Loucy (cell line): ENCODE measurements at regions not wholly inside any gene's neighbourhood (a gene's known extent, or its start where the extent isn't known, plus 50 kb on each side); places are given as distances from the start of the nearest gene placed in this dataset.

Experiments used
- H2AFZ ChIP-seq: fragments of 200-600 bp; sonication (generic); 2 replicates; pipeline ENCODE4 v1.6.0; 2016; ENCODE audit warnings: antibody characterized with exemption, mild to moderate bottlenecking, low read length, moderate library complexity
- H3F3A ChIP-seq: fragments of 200-600 bp; 2 replicates; pipeline ENCODE4 v1.6.0; 2016; ENCODE audit warnings: antibody characterized with exemption, low read depth, mild to moderate bottlenecking
- H3K27me3 ChIP-seq: fragments of 200-600 bp; sonication (generic); 2 replicates; pipeline ENCODE4 v1.6.1; 2014; ENCODE audit warnings: low read length, mild to moderate bottlenecking; ENCODE audit not compliant: insufficient read depth, poor library complexity, severe bottlenecking
- H3K36me3 ChIP-seq: fragments of 200-600 bp; sonication (generic); 2 replicates; pipeline ENCODE4 v1.6.1; 2016; ENCODE audit warnings: low read length; ENCODE audit not compliant: insufficient read depth
- H3K4me1 ChIP-seq: fragments of 200-600 bp; sonication (generic); 2 replicates; pipeline ENCODE4 v1.5.1; 2014; ENCODE audit warnings: low read length, mild to moderate bottlenecking; ENCODE audit not compliant: insufficient read depth, poor library complexity, severe bottlenecking
- H3K4me2 ChIP-seq: fragments of 200-600 bp; sonication (generic); 2 replicates; pipeline ENCODE4 v1.6.0; 2014; ENCODE audit warnings: antibody characterized with exemption, low read length, low read depth, mild to moderate bottlenecking; ENCODE audit not compliant: poor library complexity, severe bottlenecking
- H3K4me3 ChIP-seq: fragments of 200-600 bp; sonication (generic); 2 replicates; pipeline ENCODE4 v1.5.1; 2014; ENCODE audit warnings: low read length, mild to moderate bottlenecking, mixed read lengths; ENCODE audit not compliant: poor library complexity, severe bottlenecking
- H3K79me2 ChIP-seq: fragments of 200-600 bp; sonication (generic); 2 replicates; pipeline ENCODE4 v1.6.1; 2014; ENCODE audit warnings: low read length; ENCODE audit not compliant: insufficient read depth
- H3K9ac ChIP-seq: fragments of 200-600 bp; sonication (generic); 2 replicates; pipeline ENCODE4 v1.6.0; 2014; ENCODE audit warnings: mild to moderate bottlenecking, low read depth, low read length, moderate library complexity; ENCODE audit not compliant: poor library complexity, severe bottlenecking
- H3K9me2 ChIP-seq: fragments of 200-600 bp; sonication (generic); replicated peaks from 2 replicates; pipeline ENCODE4 v1.6.1; 2016; ENCODE audit warnings: low read depth, low read length, mixed read lengths
- H3K9me3 ChIP-seq: fragments of 200-600 bp; sonication (generic); 2 replicates; pipeline ENCODE4 v1.6.1; 2014; ENCODE audit warnings: mild to moderate bottlenecking, antibody characterized with exemption, low read length, low read depth; ENCODE audit not compliant: insufficient read depth
- H4K20me1 ChIP-seq: fragments of 200-600 bp; sonication (generic); 2 replicates; pipeline ENCODE4 v1.6.0; 2014; ENCODE audit warnings: antibody characterized with exemption, low read length, mild to moderate bottlenecking; ENCODE audit not compliant: insufficient read depth, poor library complexity, severe bottlenecking
- CTCF ChIP-seq: fragments of 200-600 bp; sonication (generic); conservative IDR thresholded peaks from 2 replicates; pipeline ENCODE4 v1.5.1; 2014; ENCODE audit warnings: mild to moderate bottlenecking, antibody characterized with exemption, low read length
- EZH2phosphoT487 ChIP-seq: fragments of 200-600 bp; IDR thresholded peaks from 2 replicates; pipeline ENCODE4 v1.6.1; 2018; ENCODE audit warnings: antibody characterized with exemption, mild to moderate bottlenecking, moderate library complexity, borderline replicate concordance

GRCh38 chr5:121688781-121689180 is 162.9 kb upstream of the FTMT start:
- H3K4me1 ChIP-seq: no peaks in the 10 kb centered on the region
- no peaks in the 10 kb centered on the region for H3F3A ChIP-seq
- no peak overlapping the region for H3K4me3 ChIP-seq
- H3K9me2 ChIP-seq: no peaks in the 10 kb centered on the region
- H3K36me3 ChIP-seq: no peaks in the 10 kb centered on the region
- H2AFZ ChIP-seq: no peak overlapping the region
- H3K79me2 ChIP-seq: no peaks in the 10 kb centered on the region
- no peaks in the 10 kb centered on the region for H4K20me1 ChIP-seq
- no peaks in the 10 kb centered on the region for H3K27me3 ChIP-seq
- no peak overlapping the region for H3K9ac ChIP-seq
- H3K9me3 ChIP-seq: no peaks in the 10 kb centered on the region
- H3K4me2 ChIP-seq: no peak overlapping the region
- TF ChIP-seq EZH2phosphoT487 (no peak), CTCF (no peak)

GRCh38 chr5:121691478-121691877 is 160.2 kb upstream of the FTMT start:
- no peaks in the 10 kb centered on the region for H4K20me1 ChIP-seq
- no peaks in the 10 kb centered on the region for H3K9me2 ChIP-seq
- H2AFZ ChIP-seq: no peak overlapping the region
- no peaks in the 10 kb centered on the region for H3K9me3 ChIP-seq
- no peaks in the 10 kb centered on the region for H3K36me3 ChIP-seq
- H3K79me2 ChIP-seq: no peaks in the 10 kb centered on the region
- no peaks in the 10 kb centered on the region for H3F3A ChIP-seq
- no peak overlapping the region for H3K9ac ChIP-seq
- no peak overlapping the region for H3K4me3 ChIP-seq
- no peak overlapping the region for H3K4me2 ChIP-seq
- TF ChIP-seq CTCF (no peak), EZH2phosphoT487 (no peak)
- H3K4me1 ChIP-seq: no peaks in the 10 kb centered on the region
- no peaks in the 10 kb centered on the region for H3K27me3 ChIP-seq

DNA sequence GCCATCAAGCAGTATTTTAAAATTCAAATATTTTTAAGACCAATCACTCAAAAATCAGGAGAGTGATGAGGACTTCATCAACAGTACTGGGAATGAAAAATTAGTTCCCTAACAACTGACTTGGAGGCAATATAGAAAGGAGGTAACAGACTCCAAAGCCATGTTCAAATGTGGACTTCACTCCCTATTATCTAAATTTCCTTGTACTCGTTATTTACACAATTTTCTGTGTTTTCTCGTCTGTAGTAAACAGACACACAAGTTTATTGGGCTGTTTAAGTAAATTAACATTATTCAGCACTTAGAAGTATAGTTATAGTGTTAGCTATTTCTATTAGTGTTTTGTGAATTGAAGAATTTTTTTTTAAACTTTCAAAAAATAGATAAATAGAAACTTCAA is 159.5 kb upstream of the FTMT start:
- H2AFZ ChIP-seq: no peak overlapping the region
- no peaks in the 10 kb centered on the region for H4K20me1 ChIP-seq

More for the DNA sequence above, 159.5 kb upstream of the FTMT start:
- no peak overlapping the region for H3K4me2 ChIP-seq
- no peak overlapping the region for H3K9ac ChIP-seq
- H3K4me3 ChIP-seq: no peak overlapping the region
- H3K9me2 ChIP-seq: no peaks in the 10 kb centered on the region
- no peaks in the 10 kb centered on the region for H3K36me3 ChIP-seq
- no peaks in the 10 kb centered on the region for H3K79me2 ChIP-seq
- no peaks in the 10 kb centered on the region for H3F3A ChIP-seq
- TF ChIP-seq CTCF (no peak), EZH2phosphoT487 (no peak)
- no peaks in the 10 kb centered on the region for H3K9me3 ChIP-seq
- H3K4me1 ChIP-seq: no peaks in the 10 kb centered on the region
- H3K27me3 ChIP-seq: no peaks in the 10 kb centered on the region
